PC-9 (cell line): ENCODE measurements at regions not wholly inside any gene's neighbourhood (a gene's known extent, or its start where the extent isn't known, plus 50 kb on each side); places are given as distances from the start of the nearest gene placed in this dataset.
A peak's percentile ranks its signal among the peaks of the same experiment; 100 is the strongest.
"Not testable (repeated sequence)": the region's sequence is repeated elsewhere in the genome, so short reads cannot be mapped to it uniquely, and the experiment has no call there.

Experiments
- BruUV-seq: library from RNA; stranded (reverse); fragments of 400-500 nt; replicated peaks from 2 replicates; lab custom pipeline; 2021; lab: Mats Ljungman, UMichigan
- CTCF ChIA-PET: fragments of 300-600 bp; sonication (Branson Sonifier 250); formaldehyde crosslinking; loops from one replicate; lab custom pipeline; 2022; ENCODE audit warnings: antibody characterized with exemption; lab: Charles Lee
- POLR2A ChIA-PET: fragments of 300-600 bp; sonication (Branson Sonifier 250); formaldehyde crosslinking; loops from one replicate; lab custom pipeline; 2022; ENCODE audit warnings: antibody characterized with exemption; ENCODE audit not compliant: unreplicated experiment; lab: Charles Lee
- DNase-seq, 2 experiments: peaks; one replicate each; pipeline versions ENCODE4 v3.0.0 to v3.0.0-alpha.2; 2015 to 2022; ENCODE audit warnings: mixed read lengths in 1 of 2
- H2AFZ ChIP-seq: fragments of 200-600 bp; sonication (generic); 2 replicates; pipeline ENCODE4 v1.8.1; 2017; ENCODE audit warnings: antibody characterized with exemption
- H3F3A ChIP-seq: fragments of 200-600 bp; sonication (generic); 2 replicates; pipeline ENCODE4 v1.8.1; 2017; ENCODE audit warnings: antibody characterized with exemption, mild to moderate bottlenecking, low read depth; ENCODE audit not compliant: insufficient read depth
- H3K27ac ChIP-seq: fragments of 200-600 bp; sonication (generic); 2 replicates; pipeline ENCODE4 v1.6.1; 2016; ENCODE audit warnings: mixed run types
- H3K27me3 ChIP-seq: fragments of 200-600 bp; sonication (generic); 2 replicates; pipeline ENCODE4 v1.6.1; 2016; ENCODE audit warnings: low read depth, mixed run types; ENCODE audit not compliant: insufficient read depth
- H3K36me3 ChIP-seq: fragments of 200-600 bp; sonication (generic); 2 replicates; pipeline ENCODE4 v1.6.1; 2016; ENCODE audit warnings: low read depth, mixed run types
- H3K4me1 ChIP-seq: fragments of 200-600 bp; sonication (generic); replicated peaks from 2 replicates; pipeline ENCODE4 v1.6.1; 2016; ENCODE audit warnings: mixed run types; ENCODE audit not compliant: insufficient read depth
- H3K4me2 ChIP-seq: fragments of 200-600 bp; sonication (generic); 2 replicates; pipeline ENCODE4 v1.6.1; 2017; ENCODE audit warnings: mixed run types
- H3K4me3 ChIP-seq: fragments of 200-600 bp; sonication (generic); 2 replicates; pipeline ENCODE4 v1.6.1; 2016; ENCODE audit warnings: mixed run types
- H3K79me2 ChIP-seq: fragments of 200-600 bp; sonication (generic); 2 replicates; pipeline ENCODE4 v1.6.1; 2017; ENCODE audit warnings: low read depth, mixed run types
- H3K9me2 ChIP-seq: fragments of 200-600 bp; sonication (generic); 2 replicates; pipeline ENCODE4 v1.8.1; 2017; ENCODE audit warnings: mild to moderate bottlenecking; ENCODE audit not compliant: insufficient read depth
- H3K9me3 ChIP-seq: fragments of 200-600 bp; sonication (generic); 2 replicates; pipeline ENCODE4 v1.8.1; 2016; ENCODE audit warnings: low read depth; ENCODE audit not compliant: insufficient read depth
- H4K20me1 ChIP-seq: fragments of 200-600 bp; sonication (generic); 2 replicates; pipeline ENCODE4 v1.8.1; 2017; ENCODE audit not compliant: insufficient read depth
- EZH2 ChIP-seq: fragments of 200-600 bp; sonication (generic); IDR thresholded peaks from 2 replicates; pipeline ENCODE4 v1.8.0; 2017; ENCODE audit warnings: antibody characterized with exemption, low read depth
- intact Hi-C: fragments of 100-400 bp; cut with micrococcal nuclease; formaldehyde crosslinking; loops from one replicate; pipeline ENCODE4 v1.10.0; 2022; ENCODE audit not compliant: unreplicated experiment
- TF ChIP-seq, protein P1 (sequence below): fragments of 200-600 bp; sonication (generic); conservative IDR thresholded peaks from 2 replicates; pipeline ENCODE4 v1.6.1; 2017; ENCODE audit warnings: mixed run types, antibody characterized with exemption, mild to moderate bottlenecking, moderate library complexity

DNA sequence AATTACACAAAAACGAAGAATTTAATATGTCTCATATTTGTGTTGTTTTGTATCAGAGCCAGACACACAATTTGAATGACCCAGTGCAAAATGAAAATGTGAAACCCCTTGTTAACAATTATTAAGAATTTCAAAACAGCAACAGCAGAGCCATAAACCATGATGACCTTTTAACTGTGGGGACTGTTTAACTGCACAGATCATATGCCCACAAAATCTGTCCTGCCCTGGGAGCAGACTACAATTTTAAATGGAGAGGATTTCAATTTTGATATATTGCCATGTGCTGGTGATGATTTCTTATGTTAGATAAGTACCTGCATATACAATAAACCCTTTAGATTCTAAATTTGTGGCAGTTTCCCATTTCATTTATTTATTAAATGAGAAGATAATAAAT is 455.5 kb upstream of the MGAT4C start:
- Histone ChIP-seq H3K4me3 (no peak overlapping the region), H3K79me2 (no peaks in the 10 kb centered on the region), H4K20me1 (no peaks in the 10 kb centered on the region), H3F3A (peaks cover 18% of the 10 kb centered on the region), H3K27ac (peak overlapping the region; percentile 92), H3K9me3 (peaks cover 22% of the 10 kb centered on the region; the same call in 1 of the 2 replicates), H3K4me2 (0 out of 2 replicates have a peak overlapping the region, but pooled peaks have one; percentile 43), H3K27me3 (no peaks in the 10 kb centered on the region), H3K4me1 (peaks cover 21% of the 10 kb centered on the region), H3K36me3 (no peaks in the 10 kb centered on the region), H2AFZ (no peak overlapping the region), H3K9me2 (no peaks in the 10 kb centered on the region)
- CTCF ChIA-PET = no interaction called here
- POLR2A ChIA-PET = no interaction called here
- TF ChIP-seq, protein P1, sequence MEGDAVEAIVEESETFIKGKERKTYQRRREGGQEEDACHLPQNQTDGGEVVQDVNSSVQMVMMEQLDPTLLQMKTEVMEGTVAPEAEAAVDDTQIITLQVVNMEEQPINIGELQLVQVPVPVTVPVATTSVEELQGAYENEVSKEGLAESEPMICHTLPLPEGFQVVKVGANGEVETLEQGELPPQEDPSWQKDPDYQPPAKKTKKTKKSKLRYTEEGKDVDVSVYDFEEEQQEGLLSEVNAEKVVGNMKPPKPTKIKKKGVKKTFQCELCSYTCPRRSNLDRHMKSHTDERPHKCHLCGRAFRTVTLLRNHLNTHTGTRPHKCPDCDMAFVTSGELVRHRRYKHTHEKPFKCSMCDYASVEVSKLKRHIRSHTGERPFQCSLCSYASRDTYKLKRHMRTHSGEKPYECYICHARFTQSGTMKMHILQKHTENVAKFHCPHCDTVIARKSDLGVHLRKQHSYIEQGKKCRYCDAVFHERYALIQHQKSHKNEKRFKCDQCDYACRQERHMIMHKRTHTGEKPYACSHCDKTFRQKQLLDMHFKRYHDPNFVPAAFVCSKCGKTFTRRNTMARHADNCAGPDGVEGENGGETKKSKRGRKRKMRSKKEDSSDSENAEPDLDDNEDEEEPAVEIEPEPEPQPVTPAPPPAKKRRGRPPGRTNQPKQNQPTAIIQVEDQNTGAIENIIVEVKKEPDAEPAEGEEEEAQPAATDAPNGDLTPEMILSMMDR = no peak
- no peak for TF ChIP-seq EZH2
- intact Hi-C loops = loop anchor here (1.0 kb wide), 1 partner anchor 42 kb away; no protein-coding TSS in a partner anchor
- DNase-seq = no peak
- no TSS peak for BruUV-seq

DNA sequence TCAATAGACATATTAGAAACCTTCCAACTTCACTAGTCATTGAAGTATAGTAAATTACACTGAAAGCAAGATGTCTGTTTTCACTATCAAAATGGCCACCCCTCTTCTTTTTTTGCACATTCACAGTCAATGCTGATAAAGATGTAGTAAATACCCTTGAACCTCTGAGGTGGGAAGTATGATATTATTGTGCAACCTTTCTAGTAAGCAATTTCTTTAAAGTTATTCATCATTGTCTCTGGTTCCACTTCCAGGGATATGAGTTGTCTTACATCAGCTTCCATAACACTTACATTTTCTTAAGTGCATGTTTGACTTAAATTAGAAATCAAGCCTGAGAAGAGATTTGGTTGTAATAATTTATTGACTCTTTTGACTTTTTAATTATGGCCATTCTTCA is 453.9 kb upstream of the MGAT4C start:
- intact Hi-C loops = no loop called here
- H3K4me1 ChIP-seq = peaks cover 21% of the 10 kb centered on the region
- ChIA-PET CTCF (no interaction called here), POLR2A (no interaction called here)
- H3K9me2 ChIP-seq = no peaks in the 10 kb centered on the region
- no peaks in the 10 kb centered on the region for H3K27me3 ChIP-seq
- H3K27ac ChIP-seq = no peak overlapping the region
- no peak for TF ChIP-seq EZH2
- TF ChIP-seq, protein P1 = no peak
- peaks cover 18% of the 10 kb centered on the region for H3F3A ChIP-seq
- H3K79me2 ChIP-seq = no peaks in the 10 kb centered on the region
- H3K36me3 ChIP-seq = no peaks in the 10 kb centered on the region
- BruUV-seq = no TSS peak
- no peak overlapping the region for H3K4me3 ChIP-seq
- no peaks in the 10 kb centered on the region for H4K20me1 ChIP-seq
- DNase-seq = no peak
- H3K9me3 ChIP-seq = peaks cover 25% of the 10 kb centered on the region; the same call in 1 of the 2 replicates
- no peak overlapping the region for H3K4me2 ChIP-seq
- H2AFZ ChIP-seq = no peak overlapping the region

DNA sequence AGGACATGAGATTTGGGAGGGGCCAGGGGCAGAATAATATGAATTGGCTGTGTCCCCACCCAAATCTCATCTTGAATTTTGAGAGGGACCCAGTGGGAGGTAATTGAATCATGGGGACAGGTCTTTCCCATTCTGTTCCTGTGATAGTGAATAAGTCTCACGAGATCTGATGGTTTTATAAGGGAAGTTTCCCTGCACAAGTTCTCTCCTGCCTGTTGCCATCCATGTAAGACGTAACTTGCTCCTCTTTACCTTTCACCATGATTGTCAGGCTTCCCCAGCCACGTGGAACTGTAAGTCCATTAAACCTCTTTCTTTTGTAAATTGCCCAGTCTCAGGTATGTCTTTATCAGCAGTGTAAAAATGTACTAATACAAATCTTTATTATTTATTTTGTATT is 452.8 kb upstream of the MGAT4C start:
- not testable (repeated sequence) for DNase-seq, BruUV-seq

DNA sequence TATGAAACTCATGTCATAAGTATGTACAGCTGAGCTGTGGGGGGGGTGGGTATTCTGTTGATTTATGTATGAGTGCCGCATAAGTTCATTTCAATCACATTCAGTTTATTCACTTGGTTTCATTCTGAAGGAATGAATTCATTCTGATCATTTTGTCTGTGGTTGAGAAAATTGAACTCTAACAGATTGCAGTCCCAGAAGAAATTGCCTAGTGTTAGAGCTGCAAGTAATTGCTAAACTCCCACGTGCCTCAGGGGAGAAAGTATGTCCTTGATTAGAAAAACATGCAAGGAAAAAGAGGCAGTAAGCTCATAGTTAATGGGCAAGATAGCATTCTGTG is 442.4 kb upstream of the MGAT4C start:
- Histone ChIP-seq H4K20me1 (no peaks in the 10 kb centered on the region; the same call in 1 of the 2 replicates), H3K4me2 (no peak overlapping the region), H3K4me3 (no peak overlapping the region), H3K36me3 (no peaks in the 10 kb centered on the region), H3K4me1 (no peaks in the 10 kb centered on the region), H3K9me2 (no peaks in the 10 kb centered on the region), H3K27ac (no peak overlapping the region), H3F3A (no peaks in the 10 kb centered on the region), H3K27me3 (no peaks in the 10 kb centered on the region), H2AFZ (no peak overlapping the region), H3K9me3 (no peaks in the 10 kb centered on the region), H3K79me2 (no peaks in the 10 kb centered on the region)
- POLR2A ChIA-PET = no interaction called here
- no peak for DNase-seq
- TF ChIP-seq EZH2 = no peak
- TF ChIP-seq, protein P1 = no peak
- BruUV-seq = no TSS peak
- intact Hi-C loops = no loop called here
- CTCF ChIA-PET = no interaction called here

More for the DNA sequence above, 452.8 kb upstream of the MGAT4C start:
- intact Hi-C loops = loop anchor here (1.0 kb wide), 1 partner anchor 39 kb away; no protein-coding TSS in a partner anchor
- H3K36me3 ChIP-seq, H3K4me3 ChIP-seq, H2AFZ ChIP-seq, H3K27ac ChIP-seq, H3K79me2 ChIP-seq, H3K9me2 ChIP-seq, H3K27me3 ChIP-seq, POLR2A ChIA-PET, CTCF ChIA-PET, H3K4me2 ChIP-seq, H4K20me1 ChIP-seq: not testable (repeated sequence)
- peaks cover 21% of the 10 kb centered on the region for H3K4me1 ChIP-seq
- peaks cover 25% of the 10 kb centered on the region; the same call in 1 of the 2 replicates for H3K9me3 ChIP-seq
- H3F3A ChIP-seq = peaks cover 18% of the 10 kb centered on the region
